NCI-H510A treated with DMSO at 0.1 percent for 48 hours (cell line): ENCODE measurements at regions not wholly inside any gene's neighbourhood (a gene's known extent, or its start where the extent isn't known, plus 50 kb on each side); places are given as distances from the start of the nearest gene placed in this dataset.
"Not testable (repeated sequence)": the region's sequence is repeated elsewhere in the genome, so short reads cannot be mapped to it uniquely, and the experiment has no call there.

Experiments
- DNase-seq: peaks from one replicate; lab custom pipeline; 2025; lab: John Stamatoyannopoulos, UW

GRCh38 chr2:153626676-153627075 is 148.1 kb upstream of the RPRM start:
- no peak for DNase-seq

DNA sequence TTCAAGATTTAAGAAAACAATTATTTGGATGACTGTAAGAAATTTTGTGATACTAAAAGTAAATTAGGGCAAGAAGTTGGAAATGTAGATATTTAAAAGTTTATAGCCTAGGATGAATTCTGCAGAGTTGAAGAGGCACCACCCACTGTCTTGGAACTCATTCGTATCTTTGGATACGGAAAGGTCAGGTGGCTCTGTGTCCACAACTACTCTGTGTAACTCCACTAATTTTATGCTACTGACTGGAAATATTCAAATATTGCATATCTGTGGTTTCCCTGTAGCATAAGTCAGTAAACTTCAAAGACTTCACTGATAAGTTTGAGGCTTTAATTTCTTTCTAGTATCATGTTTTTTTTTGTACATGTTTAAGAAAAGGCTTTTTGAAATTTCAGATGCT is 156.9 kb upstream of the RPRM start:
- DNase-seq = no peak

DNA sequence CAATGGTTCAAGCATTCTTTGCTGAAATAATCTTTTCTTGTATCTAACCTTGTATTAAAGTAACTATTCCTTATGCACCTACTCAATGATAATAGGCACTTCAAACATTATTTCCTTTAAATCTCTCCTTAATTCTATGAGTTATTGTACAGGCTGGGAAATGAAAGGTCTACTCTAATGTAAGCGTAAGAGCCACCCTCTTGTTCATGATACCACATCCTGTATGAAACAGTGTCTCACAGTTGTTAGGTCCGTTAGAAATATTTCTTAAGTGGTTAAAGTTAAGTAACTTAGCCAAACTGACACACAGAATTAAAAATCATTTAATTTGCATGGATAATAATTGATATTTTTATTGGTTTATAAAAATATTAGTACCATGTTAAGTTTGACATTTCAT is 162.5 kb upstream of the RPRM start:
- DNase-seq = no peak

DNA sequence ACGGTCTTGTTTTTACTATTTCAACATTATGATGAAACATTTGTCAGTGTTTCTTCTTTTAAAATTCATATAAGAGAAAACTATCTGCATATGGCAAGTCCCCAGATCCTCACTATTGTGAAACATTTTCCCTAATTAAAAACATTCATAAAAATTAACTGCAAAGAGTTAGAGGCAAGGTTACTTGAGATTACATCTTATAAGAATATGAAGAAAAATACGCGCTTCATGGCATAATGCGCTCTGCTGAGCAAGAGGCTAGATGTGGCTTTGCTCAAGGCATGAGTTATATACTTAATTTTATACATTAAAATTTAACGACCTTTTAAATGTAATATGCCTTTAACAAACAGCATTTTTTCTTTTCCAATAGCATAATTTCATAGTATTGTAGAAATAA is 166.4 kb upstream of the RPRM start:
- no peak for DNase-seq

GRCh38 chr2:153645599-153645998 is 167.0 kb upstream of the RPRM start:
- no peak for DNase-seq

- DNase-seq = no peak
These were observed 179.1 kb upstream of the RPRM start for GRCh38 chr2:153657651-153658050.

- no peak for DNase-seq
These were observed 183.2 kb upstream of the RPRM start for GRCh38 chr2:153661801-153662200.

- no peak for DNase-seq
These were observed 184.8 kb upstream of the RPRM start for GRCh38 chr2:153663371-153663770.

- DNase-seq = not testable (repeated sequence)
These were observed 185.4 kb upstream of the RPRM start for GRCh38 chr2:153664009-153664408.

DNA sequence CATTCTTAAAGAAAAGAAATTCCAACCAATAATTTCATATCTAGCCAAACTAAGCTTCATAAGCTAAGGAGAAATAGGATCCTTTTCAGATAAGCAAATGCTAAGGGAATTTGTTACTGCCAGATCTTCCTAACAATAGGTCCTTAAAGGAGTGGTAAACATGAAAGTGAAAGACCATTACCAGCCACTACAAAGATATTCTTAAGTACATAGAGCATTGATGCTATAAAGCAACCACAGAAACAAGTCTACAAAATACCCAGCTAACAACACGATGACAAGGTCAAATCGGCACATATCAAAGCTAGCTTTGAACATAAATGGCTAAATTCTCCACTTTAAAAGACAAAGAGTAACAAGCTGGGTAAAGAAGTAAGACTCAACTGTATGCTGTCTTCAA is 188.9 kb upstream of the RPRM start:
- DNase-seq = no peak

DNA sequence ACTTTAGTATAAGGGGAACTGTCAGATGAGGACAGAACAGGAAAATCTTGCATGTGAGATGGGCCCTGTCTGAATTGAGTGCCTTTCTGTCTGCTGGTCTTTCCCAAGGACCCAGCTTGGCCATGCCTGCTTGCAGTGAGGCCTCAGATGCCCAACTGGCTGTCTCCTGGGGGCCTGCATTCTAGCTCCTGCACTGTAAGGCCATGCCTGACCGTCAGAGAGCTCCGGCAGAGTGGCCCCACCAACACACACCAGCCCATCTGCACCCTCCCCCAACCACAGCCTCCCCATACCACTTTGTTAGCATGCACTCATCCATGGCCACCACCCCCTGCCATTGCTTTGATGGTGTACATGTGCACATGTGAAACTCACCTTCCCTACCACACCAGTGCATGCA is 190.4 kb upstream of the RPRM start:
- no peak for DNase-seq

DNA sequence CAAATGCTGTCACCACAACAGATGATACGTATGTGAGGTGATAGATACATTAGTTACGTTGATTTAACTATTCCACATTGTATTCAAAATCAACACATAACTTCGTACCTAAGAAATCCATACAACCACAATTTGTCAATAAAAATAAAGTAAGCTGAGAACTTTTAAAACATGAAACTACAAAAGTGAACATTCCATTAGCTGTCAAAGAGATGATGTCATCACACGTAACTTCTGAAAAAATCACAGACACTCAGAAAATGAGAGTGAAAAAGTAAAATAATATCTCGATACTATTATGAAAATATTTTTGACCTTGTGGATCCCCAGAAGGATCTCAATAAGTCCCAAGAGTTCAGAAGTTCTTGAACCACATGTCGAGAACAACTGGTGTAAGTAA is 161.6 kb upstream of the GALNT13 start:
- no peak for DNase-seq

GRCh38 chr2:153715218-153715850 is 156.4 kb upstream of the GALNT13 start:
- DNase-seq = no peak

- no peak for DNase-seq
These were observed 154.7 kb upstream of the GALNT13 start for GRCh38 chr2:153717060-153717459.

DNA sequence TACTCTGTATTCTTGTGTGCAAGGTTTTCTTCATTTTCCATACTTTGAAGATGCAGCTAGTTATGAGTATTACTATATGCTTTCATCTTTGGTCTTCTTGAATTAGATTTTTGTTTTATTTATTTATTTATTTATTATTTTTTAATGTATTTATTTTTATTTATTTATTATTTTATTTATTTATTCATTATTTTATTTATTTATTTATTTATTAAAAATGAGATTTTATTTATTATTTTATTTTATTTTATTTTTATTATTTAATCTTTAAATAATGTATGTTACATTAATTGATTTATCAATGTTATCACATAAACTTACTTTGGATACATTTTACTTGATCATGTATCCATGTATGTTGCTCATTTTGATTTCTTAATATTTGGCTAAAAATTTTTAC is 132.3 kb upstream of the GALNT13 start:
- DNase-seq = no peak

DNA sequence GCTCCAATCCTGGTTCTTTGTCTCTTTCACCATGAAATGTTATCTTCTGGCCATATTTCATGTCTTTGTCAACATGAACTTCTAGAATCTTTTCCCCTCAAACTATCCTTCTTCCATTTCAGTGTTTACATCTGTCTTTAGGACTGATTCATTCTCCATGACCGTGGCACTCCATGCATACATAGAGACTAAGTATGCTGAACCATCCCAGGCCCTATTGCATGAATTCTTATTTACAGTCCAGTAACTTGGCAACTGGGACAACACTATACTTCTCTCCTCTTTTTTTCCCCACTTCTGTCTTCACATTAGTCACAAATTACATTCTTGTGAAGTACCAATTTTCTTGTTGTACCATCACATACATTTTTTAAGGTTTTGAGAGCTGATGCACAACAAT is 109.8 kb upstream of the GALNT13 start:
- no peak for DNase-seq

DNA sequence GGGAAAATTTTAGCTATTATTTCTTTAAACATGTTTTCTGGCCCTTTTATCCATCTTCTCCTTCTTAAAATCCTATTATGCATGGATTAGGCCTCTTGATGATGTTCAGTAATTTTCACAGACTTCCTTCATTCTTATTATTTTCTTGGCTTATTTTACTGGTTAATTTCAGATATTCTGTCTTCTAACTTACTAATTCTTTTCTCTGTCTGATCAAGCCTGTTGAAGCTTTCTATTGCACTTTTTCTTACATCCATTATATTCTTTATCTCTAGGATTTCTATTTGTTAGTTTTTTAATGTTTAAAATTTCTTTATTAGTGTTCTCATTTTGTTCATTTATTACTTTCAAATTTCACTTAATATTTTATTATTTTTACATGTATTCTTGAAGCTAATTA is 105.3 kb upstream of the GALNT13 start:
- no peak for DNase-seq

DNA sequence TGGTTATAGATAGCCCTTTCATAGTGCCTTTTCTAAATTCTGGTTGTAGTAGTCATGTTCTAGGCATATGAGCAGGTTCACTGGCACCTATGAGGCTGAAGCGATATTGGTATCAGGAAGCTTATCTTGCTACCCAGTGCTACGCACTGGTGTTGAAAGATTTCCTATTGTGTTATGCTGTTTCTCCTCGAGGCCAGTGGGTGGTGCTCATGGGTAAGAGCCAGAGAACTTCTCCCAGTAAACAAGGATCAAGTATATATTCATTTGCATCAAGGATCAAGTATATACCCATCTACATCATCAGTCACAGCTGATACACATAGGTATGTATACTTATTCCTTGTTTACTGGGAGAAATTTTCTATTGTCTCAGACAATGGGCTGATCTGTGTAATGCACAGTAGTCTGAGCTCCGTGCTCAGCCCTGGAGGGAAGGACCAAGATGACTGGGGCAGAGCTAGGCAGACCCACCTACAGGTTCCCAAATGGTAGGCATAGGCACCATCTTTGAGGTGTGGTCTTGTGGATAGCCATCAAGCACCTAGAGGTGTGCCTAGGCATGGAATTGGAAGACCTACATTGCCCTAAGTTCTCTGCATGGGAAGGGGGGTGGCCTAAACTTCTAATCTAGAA is 101.2 kb upstream of the GALNT13 start:
- DNase-seq = no peak

DNA sequence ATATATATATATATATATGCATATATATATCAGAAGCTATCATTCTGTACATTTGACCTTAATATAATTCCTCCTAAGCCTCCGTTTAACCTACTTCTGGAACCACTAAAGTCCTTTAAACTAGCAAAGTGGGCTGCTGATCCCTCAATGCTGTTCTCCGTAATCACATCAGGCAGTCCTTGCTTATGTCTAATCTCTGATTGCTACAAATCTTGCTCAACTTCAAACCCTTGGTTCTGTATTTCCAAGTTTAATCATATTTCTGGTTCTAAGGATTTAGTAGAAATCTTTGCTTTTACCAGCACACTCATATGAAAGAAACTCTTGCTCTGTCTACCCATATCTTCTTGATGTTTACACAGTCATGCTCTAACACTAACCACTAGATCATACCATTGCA is 91.5 kb upstream of the GALNT13 start:
- no peak for DNase-seq

- DNase-seq = no peak
These were observed 85.7 kb upstream of the GALNT13 start for GRCh38 chr2:153786016-153786415.

GRCh38 chr2:153787612-153788011 is 84.1 kb upstream of the GALNT13 start:
- no peak for DNase-seq

GRCh38 chr2:153802671-153803070 is 69.1 kb upstream of the GALNT13 start:
- DNase-seq = no peak

DNA sequence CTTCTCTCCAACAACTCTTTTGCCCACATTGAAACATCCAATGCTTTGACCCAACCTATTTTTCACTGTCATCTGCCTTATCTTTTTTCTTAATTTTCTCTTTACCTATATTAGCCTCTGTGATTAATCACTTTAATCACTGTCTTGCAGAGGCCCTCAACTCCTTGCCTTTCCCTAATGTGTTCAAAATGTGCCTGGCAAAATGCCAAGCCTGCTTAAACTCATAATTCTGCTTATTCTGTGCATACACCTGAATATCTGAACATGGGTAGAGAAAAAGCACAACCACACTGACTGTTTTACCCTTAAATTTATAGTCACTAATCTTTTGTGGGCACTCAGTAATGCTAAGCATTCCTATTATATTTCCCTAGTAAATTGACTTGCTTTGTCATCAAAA is 63.0 kb upstream of the GALNT13 start:
- DNase-seq = no peak

DNA sequence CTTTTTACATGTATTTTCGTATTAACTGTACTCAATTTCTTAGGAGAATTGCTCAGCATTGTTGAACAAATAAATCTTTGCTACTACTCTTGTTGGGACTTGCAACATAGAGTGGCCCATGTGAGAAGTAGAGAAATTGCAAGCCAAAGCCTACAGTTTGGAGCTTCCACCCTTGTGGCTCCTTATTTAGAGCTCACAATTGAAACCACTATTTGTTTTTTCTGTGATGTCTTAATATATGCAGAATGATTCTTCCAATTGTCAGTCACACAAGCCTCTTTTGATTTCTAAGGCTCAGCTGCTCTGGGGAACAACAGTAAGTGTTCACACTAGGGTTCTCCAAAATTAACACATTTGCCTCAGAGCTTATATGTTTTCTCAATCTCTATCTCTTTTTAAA is 60.2 kb upstream of the GALNT13 start:
- no peak for DNase-seq
